ENCODE measurements at regions not wholly inside any gene's neighbourhood (a gene's known extent, or its start where the extent isn't known, plus 50 kb on each side); places are given as distances from the start of the nearest gene placed in this dataset.

GRCh38 chr18:70507970-70508369, 219.1 kb downstream of the SOCS6 start:
- no peaks in the 10 kb centered on the region for H3K9me3 ChIP-seq (ENCODE audit: low read depth, low read length, poor library complexity, severe bottlenecking)
- BruUV-seq (replicated peaks): no TSS peak

GRCh38 chr18:70506511-70506910, 217.7 kb downstream of the SOCS6 start:
- POLR2A ChIA-PET (ENCODE audit: low non-redundant PET): no interaction called here
- CTCF ChIA-PET: no interaction called here
- DNase-seq (ENCODE audit: low spot score): no peak
- H3K9me3 ChIP-seq (ENCODE audit: low read depth, low read length, poor library complexity, severe bottlenecking): peaks cover 2% of the 10 kb centered on the region
- H3K36me3 ChIP-seq (ENCODE audit: insufficient read depth, low read length, poor library complexity, severe bottlenecking): no peaks in the 10 kb centered on the region
- intact Hi-C loops (cut with micrococcal nuclease; ENCODE audit: unreplicated experiment): no loop called here
- no peak overlapping the region for H3K4me3 ChIP-seq (ENCODE audit: low read depth, low read length, poor library complexity, severe bottlenecking)
- no TSS peak for BruUV-seq (replicated peaks)
- H3K4me1 ChIP-seq (ENCODE audit: insufficient read depth, low read length, poor library complexity, severe bottlenecking): peaks cover 24% of the 10 kb centered on the region
- no peaks in the 10 kb centered on the region for H3K27me3 ChIP-seq (replicated peaks; ENCODE audit: insufficient read depth, low read depth, low read length, poor library complexity)
- no peak for TF ChIP-seq CTCF (conservative IDR thresholded peaks at IDR 0.05; ENCODE audit: low read depth, low read length)
- TF ChIP-seq EZH2 (IDR thresholded peaks at IDR 0.05; ENCODE audit: borderline replicate concordance, low read depth, low read length, poor library complexity, severe bottlenecking): no peak
- no peak overlapping the region for H3K27ac ChIP-seq (ENCODE audit: low read depth, low read length, poor library complexity, severe bottlenecking)

More at GRCh38 chr18:70507970-70508369, 219.1 kb downstream of the SOCS6 start:
- Histone ChIP-seq H3K4me3 (ENCODE audit: low read depth, low read length, poor library complexity, severe bottlenecking) (no peak overlapping the region), H3K27me3 (replicated peaks; ENCODE audit: insufficient read depth, low read depth, low read length, poor library complexity) (no peaks in the 10 kb centered on the region), H3K4me1 (ENCODE audit: insufficient read depth, low read length, poor library complexity, severe bottlenecking) (peaks cover 15% of the 10 kb centered on the region), H3K27ac (ENCODE audit: low read depth, low read length, poor library complexity, severe bottlenecking) (no peak overlapping the region), H3K36me3 (ENCODE audit: insufficient read depth, low read length, poor library complexity, severe bottlenecking) (no peaks in the 10 kb centered on the region)
- no peak for DNase-seq (ENCODE audit: low spot score)
- ChIA-PET POLR2A (ENCODE audit: low non-redundant PET) (no interaction called here), CTCF (no interaction called here)
- intact Hi-C loops (cut with micrococcal nuclease; ENCODE audit: unreplicated experiment): no loop called here
- TF ChIP-seq CTCF (conservative IDR thresholded peaks at IDR 0.05; ENCODE audit: low read depth, low read length) (no peak), EZH2 (IDR thresholded peaks at IDR 0.05; ENCODE audit: borderline replicate concordance, low read depth, low read length, poor library complexity, severe bottlenecking) (no peak)

- Histone ChIP-seq H3K9me3 (ENCODE audit: low read depth, low read length, poor library complexity, severe bottlenecking) (peaks cover 2% of the 10 kb centered on the region), H3K27ac (ENCODE audit: low read depth, low read length, poor library complexity, severe bottlenecking) (peak overlapping the region; percentile 43), H3K36me3 (ENCODE audit: insufficient read depth, low read length, poor library complexity, severe bottlenecking) (no peaks in the 10 kb centered on the region), H3K4me3 (ENCODE audit: low read depth, low read length, poor library complexity, severe bottlenecking) (no peak overlapping the region), H3K27me3 (replicated peaks; ENCODE audit: insufficient read depth, low read depth, low read length, poor library complexity) (no peaks in the 10 kb centered on the region), H3K4me1 (ENCODE audit: insufficient read depth, low read length, poor library complexity, severe bottlenecking) (peaks cover 33% of the 10 kb centered on the region)
- peak; percentile 65 for DNase-seq (ENCODE audit: low spot score)
- ChIA-PET CTCF (no interaction called here), POLR2A (ENCODE audit: low non-redundant PET) (no interaction called here)
- TF ChIP-seq EZH2 (IDR thresholded peaks at IDR 0.05; ENCODE audit: borderline replicate concordance, low read depth, low read length, poor library complexity, severe bottlenecking) (no peak), CTCF (conservative IDR thresholded peaks at IDR 0.05; ENCODE audit: low read depth, low read length) (no peak)
- intact Hi-C loops (cut with micrococcal nuclease; ENCODE audit: unreplicated experiment): loop anchor here (2.0 kb wide), 1 partner anchor 50 kb away; no protein-coding TSS in a partner anchor
- BruUV-seq (replicated peaks): no TSS peak
Measured at GRCh38 chr18:70503060-70503459, 214.2 kb downstream of the SOCS6 start.

Data from A673 (cell line).